Neural cell (in vitro differentiated cells): ENCODE measurements at regions not wholly inside any gene's neighbourhood (a gene's known extent, or its start where the extent isn't known, plus 50 kb on each side); places are given as distances from the start of the nearest gene placed in this dataset.
"Not testable (repeated sequence)": the region's sequence is repeated elsewhere in the genome, so short reads cannot be mapped to it uniquely, and the experiment has no call there.

Experiments
- H2AFZ ChIP-seq: fragments of 200-600, 300-800 bp; sonication (generic), shearing (Covaris generic); 2 replicates; pipeline ENCODE4 v1.6.0; 2014; ENCODE audit warnings: low read depth, mild to moderate bottlenecking, antibody characterized with exemption, low read length, moderate library complexity
- H3F3A ChIP-seq: fragments of 200-600 bp; shearing (Covaris generic); 2 replicates; pipeline ENCODE4 v1.6.1; 2016; ENCODE audit warnings: mild to moderate bottlenecking, moderate library complexity, mixed read lengths, antibody characterized with exemption, low read length; ENCODE audit not compliant: insufficient read depth, poor library complexity, severe bottlenecking
- H3K27ac ChIP-seq: fragments of 200-600, 300-800 bp; sonication (generic), shearing (Covaris generic); 2 replicates; pipeline ENCODE4 v1.5.1; 2014; ENCODE audit warnings: mild to moderate bottlenecking, low read length, moderate library complexity
- H3K27me3 ChIP-seq: fragments of 300-800, 200-600 bp; sonication (generic), shearing (Covaris generic); 2 replicates; pipeline ENCODE4 v1.6.0; 2014; ENCODE audit warnings: mild to moderate bottlenecking, low read depth, low read length, moderate library complexity; ENCODE audit not compliant: insufficient read depth
- H3K36me3 ChIP-seq: fragments of 300-800, 200-600 bp; sonication (generic), shearing (Covaris generic); 2 replicates; pipeline ENCODE4 v1.5.1; 2014; ENCODE audit warnings: mild to moderate bottlenecking, antibody characterized with exemption, low read length, moderate library complexity; ENCODE audit not compliant: insufficient read depth
- H3K4me2 ChIP-seq: fragments of 300-800, 200-600 bp; sonication (generic), shearing (Covaris generic); 2 replicates; pipeline ENCODE4 v1.6.0; 2014; ENCODE audit warnings: mild to moderate bottlenecking, low read length
- H3K4me3 ChIP-seq: fragments of 300-800, 200-600 bp; sonication (generic), shearing (Covaris generic); 2 replicates; pipeline ENCODE4 v1.5.1; 2014; ENCODE audit warnings: mild to moderate bottlenecking, low read length, moderate library complexity
- H3K79me2 ChIP-seq: fragments of 200-600 bp; shearing (Covaris generic); replicated peaks from 2 replicates; pipeline ENCODE4 v1.6.0; 2014; ENCODE audit warnings: mild to moderate bottlenecking, low read length, moderate library complexity; ENCODE audit not compliant: insufficient read depth
- H3K9ac ChIP-seq: fragments of 300-800, 200-600 bp; sonication (generic), shearing (Covaris generic); 2 replicates; pipeline ENCODE4 v1.6.1; 2016; ENCODE audit warnings: mild to moderate bottlenecking, low read length, mixed read lengths
- H3K9me2 ChIP-seq: fragments of 200-600 bp; shearing (Covaris generic); 2 replicates; pipeline ENCODE4 v1.6.1; 2016; ENCODE audit warnings: mild to moderate bottlenecking, low read length, mixed read lengths; ENCODE audit not compliant: insufficient read depth
- H3K9me3 ChIP-seq: fragments of 200-600, 300-800 bp; sonication (generic), shearing (Covaris generic); 2 replicates; pipeline ENCODE4 v1.6.1; 2016; ENCODE audit warnings: mild to moderate bottlenecking, mixed run types, low read length, moderate library complexity, mixed read lengths
- H4K20me1 ChIP-seq: fragments of 200-600 bp; shearing (Covaris generic); 2 replicates; pipeline ENCODE4 v1.6.1; 2016; ENCODE audit warnings: mild to moderate bottlenecking, mixed run types; ENCODE audit not compliant: insufficient read depth
- EP300 ChIP-seq: fragments of 450-650 bp; conservative IDR thresholded peaks from 2 replicates; pipeline ENCODE4 v1.6.1; 2014; ENCODE audit warnings: antibody characterized with exemption, mild to moderate bottlenecking, moderate library complexity; ENCODE audit not compliant: poor library complexity, severe bottlenecking
- EZH2 ChIP-seq: fragments of 200-600, 300-800 bp; shearing (Covaris generic), sonication (generic); IDR thresholded peaks from 2 replicates; pipeline ENCODE4 v1.6.1; 2014; ENCODE audit warnings: antibody characterized with exemption, low read length, borderline replicate concordance, mild to moderate bottlenecking; ENCODE audit not compliant: insufficient read depth, poor library complexity, severe bottlenecking
- RAD21 ChIP-seq: fragments of 450-650 bp; conservative IDR thresholded peaks from 2 replicates; pipeline ENCODE4 v1.6.1; 2014; ENCODE audit warnings: antibody characterized with exemption, mild to moderate bottlenecking, moderate library complexity
- TAF1 ChIP-seq: IDR thresholded peaks from 2 replicates; pipeline ENCODE4 v1.6.1; 2012; ENCODE audit warnings: low read depth
- TF ChIP-seq, protein P1 (sequence below): fragments of 450-650 bp; IDR thresholded peaks from 2 replicates; pipeline ENCODE4 v1.5.1; 2014; ENCODE audit warnings: antibody characterized with exemption, mild to moderate bottlenecking, moderate library complexity; ENCODE audit not compliant: poor library complexity, severe bottlenecking
- TF ChIP-seq, protein P2 (sequence below): IDR thresholded peaks from 2 replicates; pipeline ENCODE4 v1.6.1; 2012; ENCODE audit warnings: borderline replicate concordance

DNA sequence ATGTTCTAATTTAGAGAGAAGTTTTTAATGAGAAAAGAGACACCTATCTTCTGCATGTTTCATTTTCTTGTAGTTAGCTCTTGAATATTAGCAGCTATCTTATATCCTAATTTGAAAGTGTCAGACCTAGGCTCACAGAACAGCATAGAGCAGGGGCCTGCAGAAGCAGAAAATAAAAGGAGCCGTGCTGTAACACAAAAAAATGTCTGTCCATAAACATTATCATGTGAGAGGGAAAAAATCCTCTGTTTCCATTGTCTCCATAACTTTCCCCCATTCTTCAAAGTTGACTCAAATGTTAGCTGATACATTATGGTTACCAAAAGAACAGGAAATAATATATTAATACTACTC lies 329.2 kb upstream of the EPHA5 start:
- Histone ChIP-seq H3K9me2 (no peaks in the 10 kb centered on the region), H4K20me1 (no peaks in the 10 kb centered on the region), H3K9me3 (no peaks in the 10 kb centered on the region), H3K4me3 (no peak overlapping the region), H3K9ac (no peak overlapping the region), H3K79me2 (no peaks in the 10 kb centered on the region), H2AFZ (no peak overlapping the region), H3F3A (no peaks in the 10 kb centered on the region), H3K4me2 (no peak overlapping the region), H3K27me3 (no peaks in the 10 kb centered on the region), H3K36me3 (no peaks in the 10 kb centered on the region), H3K27ac (no peak overlapping the region)
- TF ChIP-seq EZH2 = no peak
- TF ChIP-seq, protein P1, sequence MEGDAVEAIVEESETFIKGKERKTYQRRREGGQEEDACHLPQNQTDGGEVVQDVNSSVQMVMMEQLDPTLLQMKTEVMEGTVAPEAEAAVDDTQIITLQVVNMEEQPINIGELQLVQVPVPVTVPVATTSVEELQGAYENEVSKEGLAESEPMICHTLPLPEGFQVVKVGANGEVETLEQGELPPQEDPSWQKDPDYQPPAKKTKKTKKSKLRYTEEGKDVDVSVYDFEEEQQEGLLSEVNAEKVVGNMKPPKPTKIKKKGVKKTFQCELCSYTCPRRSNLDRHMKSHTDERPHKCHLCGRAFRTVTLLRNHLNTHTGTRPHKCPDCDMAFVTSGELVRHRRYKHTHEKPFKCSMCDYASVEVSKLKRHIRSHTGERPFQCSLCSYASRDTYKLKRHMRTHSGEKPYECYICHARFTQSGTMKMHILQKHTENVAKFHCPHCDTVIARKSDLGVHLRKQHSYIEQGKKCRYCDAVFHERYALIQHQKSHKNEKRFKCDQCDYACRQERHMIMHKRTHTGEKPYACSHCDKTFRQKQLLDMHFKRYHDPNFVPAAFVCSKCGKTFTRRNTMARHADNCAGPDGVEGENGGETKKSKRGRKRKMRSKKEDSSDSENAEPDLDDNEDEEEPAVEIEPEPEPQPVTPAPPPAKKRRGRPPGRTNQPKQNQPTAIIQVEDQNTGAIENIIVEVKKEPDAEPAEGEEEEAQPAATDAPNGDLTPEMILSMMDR = no peak
- TF ChIP-seq, protein P2, sequence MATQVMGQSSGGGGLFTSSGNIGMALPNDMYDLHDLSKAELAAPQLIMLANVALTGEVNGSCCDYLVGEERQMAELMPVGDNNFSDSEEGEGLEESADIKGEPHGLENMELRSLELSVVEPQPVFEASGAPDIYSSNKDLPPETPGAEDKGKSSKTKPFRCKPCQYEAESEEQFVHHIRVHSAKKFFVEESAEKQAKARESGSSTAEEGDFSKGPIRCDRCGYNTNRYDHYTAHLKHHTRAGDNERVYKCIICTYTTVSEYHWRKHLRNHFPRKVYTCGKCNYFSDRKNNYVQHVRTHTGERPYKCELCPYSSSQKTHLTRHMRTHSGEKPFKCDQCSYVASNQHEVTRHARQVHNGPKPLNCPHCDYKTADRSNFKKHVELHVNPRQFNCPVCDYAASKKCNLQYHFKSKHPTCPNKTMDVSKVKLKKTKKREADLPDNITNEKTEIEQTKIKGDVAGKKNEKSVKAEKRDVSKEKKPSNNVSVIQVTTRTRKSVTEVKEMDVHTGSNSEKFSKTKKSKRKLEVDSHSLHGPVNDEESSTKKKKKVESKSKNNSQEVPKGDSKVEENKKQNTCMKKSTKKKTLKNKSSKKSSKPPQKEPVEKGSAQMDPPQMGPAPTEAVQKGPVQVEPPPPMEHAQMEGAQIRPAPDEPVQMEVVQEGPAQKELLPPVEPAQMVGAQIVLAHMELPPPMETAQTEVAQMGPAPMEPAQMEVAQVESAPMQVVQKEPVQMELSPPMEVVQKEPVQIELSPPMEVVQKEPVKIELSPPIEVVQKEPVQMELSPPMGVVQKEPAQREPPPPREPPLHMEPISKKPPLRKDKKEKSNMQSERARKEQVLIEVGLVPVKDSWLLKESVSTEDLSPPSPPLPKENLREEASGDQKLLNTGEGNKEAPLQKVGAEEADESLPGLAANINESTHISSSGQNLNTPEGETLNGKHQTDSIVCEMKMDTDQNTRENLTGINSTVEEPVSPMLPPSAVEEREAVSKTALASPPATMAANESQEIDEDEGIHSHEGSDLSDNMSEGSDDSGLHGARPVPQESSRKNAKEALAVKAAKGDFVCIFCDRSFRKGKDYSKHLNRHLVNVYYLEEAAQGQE = no peak
- no peak for TF ChIP-seq RAD21
- no peak for TF ChIP-seq TAF1

DNA sequence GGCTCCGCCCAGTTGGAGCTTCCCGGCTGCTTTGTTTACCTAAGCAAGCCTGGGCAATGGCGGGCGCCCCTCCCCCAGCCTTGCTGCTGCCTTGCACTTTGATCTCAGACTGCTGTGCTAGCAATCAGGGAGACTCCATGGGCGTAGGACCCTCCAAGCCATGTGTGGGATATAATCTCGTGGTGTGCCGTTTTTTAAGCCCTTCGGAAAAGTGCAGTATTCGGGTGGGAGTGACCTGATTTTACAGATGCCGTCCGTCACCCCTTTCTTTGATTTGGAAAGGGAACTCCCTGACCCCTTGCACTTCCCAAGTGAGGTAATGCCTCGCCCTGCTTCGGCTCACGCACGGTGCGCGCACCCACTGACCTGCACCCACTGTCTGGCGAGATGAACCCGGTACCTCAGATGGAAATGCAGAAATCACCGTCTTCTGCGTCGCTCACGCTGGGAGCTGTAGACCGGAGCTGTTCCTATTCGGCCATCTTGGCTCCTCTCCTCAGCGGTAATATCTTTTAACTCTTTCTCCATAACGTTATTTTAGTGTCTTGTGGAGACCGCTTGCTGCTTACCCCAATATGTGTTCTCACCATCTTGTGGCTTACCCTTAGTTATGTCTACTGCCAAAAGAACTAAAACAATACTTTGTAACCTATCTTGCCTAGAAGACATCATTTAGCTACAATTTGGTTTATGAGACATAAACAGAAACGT lies 328.7 kb upstream of the EPHA5 start:
- not testable (repeated sequence) for H3K9ac ChIP-seq, H4K20me1 ChIP-seq, H3K27ac ChIP-seq

DNA sequence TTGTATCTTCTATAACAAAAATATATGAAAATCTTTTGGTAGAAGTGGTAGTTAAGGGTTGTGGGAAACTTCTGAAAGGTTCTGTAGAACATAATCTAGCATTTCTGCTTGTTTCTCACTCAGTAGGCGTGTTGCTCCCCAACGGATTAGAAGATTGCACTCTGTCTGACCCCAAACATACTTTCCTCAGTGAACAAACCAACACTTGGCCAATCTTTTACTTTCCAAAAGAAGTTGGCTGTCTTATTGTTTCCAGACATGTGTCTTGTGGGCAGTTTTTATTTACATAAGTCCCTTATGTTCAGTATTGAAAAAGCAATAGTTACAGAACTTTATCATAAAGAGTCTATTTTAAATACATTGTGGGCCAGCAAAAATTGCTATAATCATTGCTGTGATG lies 312.8 kb upstream of the EPHA5 start:
- TF ChIP-seq EP300 = no peak
- TF ChIP-seq EZH2 = no peak
- Histone ChIP-seq H3K9ac (no peak overlapping the region), H4K20me1 (no peaks in the 10 kb centered on the region)

More for the DNA sequence above, 328.7 kb upstream of the EPHA5 start:
- H2AFZ ChIP-seq, H3K27me3 ChIP-seq, H3F3A ChIP-seq, H3K4me3 ChIP-seq, H3K79me2 ChIP-seq, H3K9me2 ChIP-seq, H3K9me3 ChIP-seq, H3K4me2 ChIP-seq, H3K36me3 ChIP-seq: not testable (repeated sequence)

More for the DNA sequence above, 312.8 kb upstream of the EPHA5 start:
- Histone ChIP-seq H3K36me3 (no peaks in the 10 kb centered on the region), H3K9me3 (peaks cover 3% of the 10 kb centered on the region), H3K79me2 (no peaks in the 10 kb centered on the region), H3K4me2 (no peak overlapping the region), H3K27ac (no peak overlapping the region), H3K27me3 (no peaks in the 10 kb centered on the region), H3K9me2 (no peaks in the 10 kb centered on the region), H3F3A (no peaks in the 10 kb centered on the region), H2AFZ (no peak overlapping the region), H3K4me3 (no peak overlapping the region)
